ENCODE measurements at regions not wholly inside any gene's neighbourhood (a gene's known extent, or its start where the extent isn't known, plus 50 kb on each side); places are given as distances from the start of the nearest gene placed in this dataset.

DNA sequence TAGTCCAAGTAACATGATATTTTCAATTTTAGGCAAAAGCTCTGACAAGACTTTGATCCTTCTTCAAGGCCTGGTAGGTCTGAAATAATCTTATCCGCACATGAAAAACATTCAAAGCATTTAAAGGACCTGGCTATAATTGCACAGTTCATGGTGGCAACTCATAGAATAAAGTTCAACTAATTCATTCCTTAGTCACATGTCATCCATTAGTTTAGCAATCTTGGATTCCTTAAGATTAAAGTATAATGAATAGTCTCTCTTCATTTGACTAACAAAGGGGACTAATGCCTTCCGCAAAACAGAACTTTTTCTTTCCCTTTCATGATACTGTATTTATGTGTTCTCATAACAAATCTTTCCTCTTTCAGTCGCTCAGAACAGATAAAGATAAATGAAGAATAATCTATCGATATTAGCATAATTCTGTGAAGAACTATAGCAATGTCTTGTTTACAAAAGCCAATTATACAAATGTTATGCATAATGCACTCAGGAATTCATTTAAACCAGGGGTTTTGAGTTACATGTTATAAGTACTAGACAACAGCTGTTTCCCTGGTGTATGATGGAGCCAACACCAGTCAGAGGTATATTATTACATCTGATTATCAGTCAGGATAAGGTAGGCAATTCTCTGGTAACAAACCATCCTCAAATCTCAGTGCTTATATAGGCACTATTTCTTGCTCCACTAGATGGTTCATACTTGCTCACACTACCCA lies 172.5 kb downstream of the POTEB3 start:
- Mint-ChIP-seq H3K27ac (no peak overlapping the region), H3K36me3 (peaks cover 83% of the 10 kb centered on the region), H3K27me3 (ENCODE audit: low read depth) (peaks cover 32% of the 10 kb centered on the region), H3K4me1 (no peaks in the 10 kb centered on the region), H3K9me3 (peaks cover 91% of the 10 kb centered on the region), H3K4me3 (no peak overlapping the region)
- ATAC-seq: no peak
- no peak for TF ChIP-seq ZBTB21 (CRISPR knock-in tag; IDR thresholded peaks at IDR 0.05; ENCODE audit: borderline replicate concordance)
- TF ChIP-seq, protein P1, sequence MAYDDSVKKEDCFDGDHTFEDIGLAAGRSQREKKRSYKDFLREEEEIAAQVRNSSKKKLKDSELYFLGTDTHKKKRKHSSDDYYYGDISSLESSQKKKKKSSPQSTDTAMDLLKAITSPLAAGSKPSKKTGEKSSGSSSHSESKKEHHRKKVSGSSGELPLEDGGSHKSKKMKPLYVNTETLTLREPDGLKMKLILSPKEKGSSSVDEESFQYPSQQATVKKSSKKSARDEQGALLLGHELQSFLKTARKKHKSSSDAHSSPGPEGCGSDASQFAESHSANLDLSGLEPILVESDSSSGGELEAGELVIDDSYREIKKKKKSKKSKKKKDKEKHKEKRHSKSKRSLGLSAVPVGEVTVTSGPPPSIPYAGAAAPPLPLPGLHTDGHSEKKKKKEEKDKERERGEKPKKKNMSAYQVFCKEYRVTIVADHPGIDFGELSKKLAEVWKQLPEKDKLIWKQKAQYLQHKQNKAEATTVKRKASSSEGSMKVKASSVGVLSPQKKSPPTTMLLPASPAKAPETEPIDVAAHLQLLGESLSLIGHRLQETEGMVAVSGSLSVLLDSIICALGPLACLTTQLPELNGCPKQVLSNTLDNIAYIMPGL (CRISPR knock-in tag; IDR thresholded peaks at IDR 0.05): no peak
- no peak for TF ChIP-seq TCF7 (CRISPR knock-in tag; IDR thresholded peaks at IDR 0.05; ENCODE audit: low read depth)
- no peak for TF ChIP-seq EMX1 (CRISPR knock-in tag; IDR thresholded peaks at IDR 0.05)
- TF ChIP-seq E2F4 (CRISPR knock-in tag; IDR thresholded peaks at IDR 0.05; ENCODE audit: borderline replicate concordance, low read depth): no peak
- no peak for TF ChIP-seq E2F1 (CRISPR knock-in tag; IDR thresholded peaks at IDR 0.05)
- no peak for TF ChIP-seq JUN (CRISPR knock-in tag; IDR thresholded peaks at IDR 0.05)
- TF ChIP-seq PRRX2 (CRISPR knock-in tag; IDR thresholded peaks at IDR 0.05): no peak
- TF ChIP-seq, protein P2, sequence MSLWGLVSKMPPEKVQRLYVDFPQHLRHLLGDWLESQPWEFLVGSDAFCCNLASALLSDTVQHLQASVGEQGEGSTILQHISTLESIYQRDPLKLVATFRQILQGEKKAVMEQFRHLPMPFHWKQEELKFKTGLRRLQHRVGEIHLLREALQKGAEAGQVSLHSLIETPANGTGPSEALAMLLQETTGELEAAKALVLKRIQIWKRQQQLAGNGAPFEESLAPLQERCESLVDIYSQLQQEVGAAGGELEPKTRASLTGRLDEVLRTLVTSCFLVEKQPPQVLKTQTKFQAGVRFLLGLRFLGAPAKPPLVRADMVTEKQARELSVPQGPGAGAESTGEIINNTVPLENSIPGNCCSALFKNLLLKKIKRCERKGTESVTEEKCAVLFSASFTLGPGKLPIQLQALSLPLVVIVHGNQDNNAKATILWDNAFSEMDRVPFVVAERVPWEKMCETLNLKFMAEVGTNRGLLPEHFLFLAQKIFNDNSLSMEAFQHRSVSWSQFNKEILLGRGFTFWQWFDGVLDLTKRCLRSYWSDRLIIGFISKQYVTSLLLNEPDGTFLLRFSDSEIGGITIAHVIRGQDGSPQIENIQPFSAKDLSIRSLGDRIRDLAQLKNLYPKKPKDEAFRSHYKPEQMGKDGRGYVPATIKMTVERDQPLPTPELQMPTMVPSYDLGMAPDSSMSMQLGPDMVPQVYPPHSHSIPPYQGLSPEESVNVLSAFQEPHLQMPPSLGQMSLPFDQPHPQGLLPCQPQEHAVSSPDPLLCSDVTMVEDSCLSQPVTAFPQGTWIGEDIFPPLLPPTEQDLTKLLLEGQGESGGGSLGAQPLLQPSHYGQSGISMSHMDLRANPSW (CRISPR knock-in tag; conservative IDR thresholded peaks at IDR 0.05; ENCODE audit: low read depth): no peak
- TF ChIP-seq FOXK1 (CRISPR knock-in tag; IDR thresholded peaks at IDR 0.05): no peak
- no peak for TF ChIP-seq MXD4 (CRISPR knock-in tag; IDR thresholded peaks at IDR 0.05; ENCODE audit: borderline replicate concordance)
- TF ChIP-seq, protein P3, sequence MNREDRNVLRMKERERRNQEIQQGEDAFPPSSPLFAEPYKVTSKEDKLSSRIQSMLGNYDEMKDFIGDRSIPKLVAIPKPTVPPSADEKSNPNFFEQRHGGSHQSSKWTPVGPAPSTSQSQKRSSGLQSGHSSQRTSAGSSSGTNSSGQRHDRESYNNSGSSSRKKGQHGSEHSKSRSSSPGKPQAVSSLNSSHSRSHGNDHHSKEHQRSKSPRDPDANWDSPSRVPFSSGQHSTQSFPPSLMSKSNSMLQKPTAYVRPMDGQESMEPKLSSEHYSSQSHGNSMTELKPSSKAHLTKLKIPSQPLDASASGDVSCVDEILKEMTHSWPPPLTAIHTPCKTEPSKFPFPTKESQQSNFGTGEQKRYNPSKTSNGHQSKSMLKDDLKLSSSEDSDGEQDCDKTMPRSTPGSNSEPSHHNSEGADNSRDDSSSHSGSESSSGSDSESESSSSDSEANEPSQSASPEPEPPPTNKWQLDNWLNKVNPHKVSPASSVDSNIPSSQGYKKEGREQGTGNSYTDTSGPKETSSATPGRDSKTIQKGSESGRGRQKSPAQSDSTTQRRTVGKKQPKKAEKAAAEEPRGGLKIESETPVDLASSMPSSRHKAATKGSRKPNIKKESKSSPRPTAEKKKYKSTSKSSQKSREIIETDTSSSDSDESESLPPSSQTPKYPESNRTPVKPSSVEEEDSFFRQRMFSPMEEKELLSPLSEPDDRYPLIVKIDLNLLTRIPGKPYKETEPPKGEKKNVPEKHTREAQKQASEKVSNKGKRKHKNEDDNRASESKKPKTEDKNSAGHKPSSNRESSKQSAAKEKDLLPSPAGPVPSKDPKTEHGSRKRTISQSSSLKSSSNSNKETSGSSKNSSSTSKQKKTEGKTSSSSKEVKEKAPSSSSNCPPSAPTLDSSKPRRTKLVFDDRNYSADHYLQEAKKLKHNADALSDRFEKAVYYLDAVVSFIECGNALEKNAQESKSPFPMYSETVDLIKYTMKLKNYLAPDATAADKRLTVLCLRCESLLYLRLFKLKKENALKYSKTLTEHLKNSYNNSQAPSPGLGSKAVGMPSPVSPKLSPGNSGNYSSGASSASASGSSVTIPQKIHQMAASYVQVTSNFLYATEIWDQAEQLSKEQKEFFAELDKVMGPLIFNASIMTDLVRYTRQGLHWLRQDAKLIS (CRISPR knock-in tag; IDR thresholded peaks at IDR 0.05; ENCODE audit: borderline replicate concordance): no peak
- TF ChIP-seq, protein P4, sequence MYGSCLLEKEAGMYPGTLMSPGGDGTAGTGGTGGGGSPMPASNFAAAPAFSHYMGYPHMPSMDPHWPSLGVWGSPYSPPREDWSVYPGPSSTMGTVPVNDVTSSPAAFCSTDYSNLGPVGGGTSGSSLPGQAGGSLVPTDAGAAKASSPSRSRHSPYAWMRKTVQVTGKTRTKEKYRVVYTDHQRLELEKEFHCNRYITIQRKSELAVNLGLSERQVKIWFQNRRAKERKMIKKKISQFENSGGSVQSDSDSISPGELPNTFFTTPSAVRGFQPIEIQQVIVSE (CRISPR knock-in tag; IDR thresholded peaks at IDR 0.05; ENCODE audit: borderline replicate concordance): no peak
- TF ChIP-seq JAZF1 (CRISPR knock-in tag; IDR thresholded peaks at IDR 0.05): no peak
- ChIA-PET CTCF (no interaction called here), POLR2A (no interaction called here)
- no peak for DNase-seq (ENCODE audit: low spot score)
